Esophagus squamous epithelium (tissue), 4 donors: ENCODE measurements at regions not wholly inside any gene's neighbourhood (a gene's known extent, or its start where the extent isn't known, plus 50 kb on each side); places are given as distances from the start of the nearest gene placed in this dataset.

ENCODE experiments used
- POLR2A ChIP-seq, 4 donors: fragments of 450-650 bp; IDR thresholded peaks; one replicate each; pipeline ENCODE4 v1.6.1; 2017; ENCODE audit warnings: antibody characterized with exemption in 4 of 4, mild to moderate bottlenecking in 4 of 4, moderate library complexity in 3 of 4
- TF ChIP-seq, protein P1 (sequence below), 6 experiments: fragments of 450-650 bp in 4 of 6; fragments of 200-600 bp in 2 of 6; sonication (generic) in 2 of 6; IDR thresholded peaks; one replicate each; pipeline ENCODE4 v1.5.1; 2016 to 2019; ENCODE audit warnings: antibody characterized with exemption in 6 of 6, mild to moderate bottlenecking in 4 of 6, moderate library complexity in 4 of 6

DNA sequence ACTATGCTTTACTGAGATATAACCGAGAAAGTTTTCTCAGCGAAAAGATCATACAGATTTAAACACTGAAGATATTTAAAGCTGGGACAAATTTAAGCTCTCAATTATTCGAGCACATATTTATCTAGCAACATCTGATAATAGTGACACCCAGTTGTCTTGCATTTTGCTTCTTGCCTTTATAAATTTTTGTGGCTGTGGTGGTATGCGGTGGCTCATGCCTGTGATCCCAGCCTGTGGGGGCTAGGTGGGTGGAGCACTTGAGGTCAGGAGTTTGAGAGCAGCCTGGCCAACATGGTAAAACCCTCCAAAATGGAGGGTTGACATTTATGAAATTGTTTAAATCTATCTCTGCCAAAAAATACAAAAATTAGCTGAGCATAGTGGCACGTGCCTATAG, 312.2 kb downstream of the SPATA17 start:
- no peak for TF ChIP-seq POLR2A (IDR thresholded peaks at IDR 0.05)
- TF ChIP-seq, protein P1, sequence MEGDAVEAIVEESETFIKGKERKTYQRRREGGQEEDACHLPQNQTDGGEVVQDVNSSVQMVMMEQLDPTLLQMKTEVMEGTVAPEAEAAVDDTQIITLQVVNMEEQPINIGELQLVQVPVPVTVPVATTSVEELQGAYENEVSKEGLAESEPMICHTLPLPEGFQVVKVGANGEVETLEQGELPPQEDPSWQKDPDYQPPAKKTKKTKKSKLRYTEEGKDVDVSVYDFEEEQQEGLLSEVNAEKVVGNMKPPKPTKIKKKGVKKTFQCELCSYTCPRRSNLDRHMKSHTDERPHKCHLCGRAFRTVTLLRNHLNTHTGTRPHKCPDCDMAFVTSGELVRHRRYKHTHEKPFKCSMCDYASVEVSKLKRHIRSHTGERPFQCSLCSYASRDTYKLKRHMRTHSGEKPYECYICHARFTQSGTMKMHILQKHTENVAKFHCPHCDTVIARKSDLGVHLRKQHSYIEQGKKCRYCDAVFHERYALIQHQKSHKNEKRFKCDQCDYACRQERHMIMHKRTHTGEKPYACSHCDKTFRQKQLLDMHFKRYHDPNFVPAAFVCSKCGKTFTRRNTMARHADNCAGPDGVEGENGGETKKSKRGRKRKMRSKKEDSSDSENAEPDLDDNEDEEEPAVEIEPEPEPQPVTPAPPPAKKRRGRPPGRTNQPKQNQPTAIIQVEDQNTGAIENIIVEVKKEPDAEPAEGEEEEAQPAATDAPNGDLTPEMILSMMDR (IDR thresholded peaks at IDR 0.05) = no peak
